DMS 273 (cell line): ENCODE measurements at regions not wholly inside any gene's neighbourhood (a gene's known extent, or its start where the extent isn't known, plus 50 kb on each side); places are given as distances from the start of the nearest gene placed in this dataset.
A peak's percentile ranks its signal among the peaks of the same experiment; 100 is the strongest.

Experiments
- DNase-seq: peaks from one replicate; lab custom pipeline; 2025; ENCODE audit not compliant: unreplicated experiment; lab: John Stamatoyannopoulos, UW

DNA sequence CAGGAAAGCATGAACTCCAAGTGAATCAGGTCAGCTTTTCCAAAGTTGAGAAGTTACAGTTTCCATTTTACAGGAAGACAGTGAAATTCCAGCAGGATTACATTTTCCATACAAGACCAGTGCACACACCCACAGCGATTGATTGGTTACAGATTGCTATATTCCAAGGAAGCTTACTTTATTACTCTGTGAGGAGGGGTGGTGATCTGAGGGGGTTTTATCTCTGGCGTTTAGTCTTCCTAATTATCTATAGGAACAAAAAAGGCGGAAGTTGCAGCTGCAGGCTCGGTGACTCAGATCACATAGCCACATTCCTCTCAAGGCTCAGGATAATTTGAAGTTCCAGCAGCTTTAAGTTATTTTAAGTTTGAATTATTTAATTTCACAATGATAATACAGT lies 450.4 kb upstream of the NMUR2 start:
- DNase-seq = no peak

DNA sequence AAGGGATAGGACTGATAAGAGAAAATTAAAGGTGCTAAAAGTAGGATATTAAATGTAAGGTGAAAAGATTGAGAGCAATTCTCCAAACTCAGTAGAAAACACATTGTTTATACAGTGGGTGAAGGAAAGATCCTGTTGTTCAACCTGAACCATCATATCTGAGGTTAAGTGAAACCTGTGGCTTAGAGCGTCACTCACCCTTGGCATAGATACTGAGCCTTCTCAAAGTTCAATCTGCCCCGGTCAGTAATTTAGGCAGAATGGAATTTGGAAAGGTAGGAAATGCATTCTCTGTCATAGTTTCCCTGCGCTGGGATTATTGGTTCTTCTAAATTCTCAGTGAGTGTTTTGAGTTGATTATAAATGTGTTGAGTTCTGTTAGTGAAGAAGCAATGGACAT lies 456.2 kb upstream of the NMUR2 start:
- no peak for DNase-seq

DNA sequence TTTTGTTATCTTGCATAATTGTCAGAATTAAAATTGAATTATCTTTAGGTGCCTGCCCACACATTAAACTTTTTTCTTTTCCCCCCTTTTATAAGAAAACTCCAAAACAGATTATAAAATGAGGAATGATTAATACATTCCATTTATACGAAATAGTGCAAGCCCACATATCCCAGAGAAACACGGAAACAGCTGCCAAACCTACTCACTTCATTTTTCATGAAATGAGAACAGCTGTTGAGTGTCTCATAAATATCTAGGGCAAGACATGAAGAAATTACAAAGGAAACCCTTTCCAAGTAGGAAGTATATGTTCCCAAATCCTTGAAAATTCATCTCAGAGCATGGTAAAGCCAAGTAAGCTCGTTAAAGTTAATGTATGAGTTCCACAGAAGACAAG lies 459.4 kb upstream of the NMUR2 start:
- no peak for DNase-seq

DNA sequence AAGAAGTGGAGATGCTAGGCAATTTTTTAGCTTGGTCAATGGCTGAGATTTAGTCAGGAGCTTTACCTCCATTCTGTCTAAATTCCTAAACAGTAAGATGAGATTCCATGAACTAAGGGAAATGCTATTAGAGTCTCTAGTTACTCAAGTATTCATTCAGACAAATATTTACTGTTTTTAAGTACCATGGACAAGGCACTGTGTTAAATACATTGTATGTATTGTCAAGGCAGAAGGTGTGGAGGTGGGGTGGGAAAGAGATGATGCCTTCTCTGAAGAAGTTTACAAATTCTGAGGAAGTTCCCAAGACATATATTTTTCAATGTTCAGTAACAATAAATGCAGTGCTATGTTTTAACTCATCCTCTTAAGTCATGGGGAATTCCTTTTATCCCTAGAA lies 459.9 kb upstream of the NMUR2 start:
- DNase-seq = no peak

DNA sequence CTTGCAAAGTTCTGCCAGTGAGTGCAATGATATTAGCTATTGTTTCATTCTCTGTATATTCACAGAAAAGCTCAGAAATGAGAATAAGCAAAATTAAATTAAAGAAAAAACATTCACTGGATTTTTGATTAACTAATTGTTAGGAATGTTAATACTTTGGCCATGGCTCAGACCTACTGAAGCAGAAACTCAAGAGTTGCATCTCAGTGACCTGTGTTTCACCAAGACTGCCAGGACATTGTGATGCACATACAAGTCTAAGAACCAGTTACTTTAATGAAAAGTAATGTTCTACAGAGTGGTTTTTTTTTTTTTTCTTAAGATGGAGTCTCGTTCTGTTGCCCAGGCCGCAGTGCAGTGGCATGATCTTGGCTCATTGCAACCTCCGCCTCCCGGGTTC lies 464.9 kb upstream of the NMUR2 start:
- no peak for DNase-seq

DNA sequence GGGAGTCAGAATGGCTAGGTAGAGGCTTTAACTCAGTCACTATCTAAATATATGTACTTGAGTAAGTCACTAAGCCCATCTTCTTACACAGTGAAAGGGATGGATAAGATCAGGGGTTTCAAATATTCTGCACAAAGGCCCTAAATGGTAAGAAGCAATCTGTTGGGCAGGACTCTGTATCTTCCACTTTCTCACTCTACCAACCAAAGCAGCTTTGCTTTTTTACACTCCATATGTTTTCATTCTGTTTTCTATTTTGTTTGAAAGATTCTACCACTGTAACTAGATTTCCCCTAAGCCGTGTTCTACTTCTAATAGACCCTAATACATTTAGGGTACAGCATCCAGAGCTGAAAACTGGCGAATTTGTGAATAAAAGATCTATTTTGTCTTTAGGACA lies 477.5 kb upstream of the NMUR2 start:
- no peak for DNase-seq

DNA sequence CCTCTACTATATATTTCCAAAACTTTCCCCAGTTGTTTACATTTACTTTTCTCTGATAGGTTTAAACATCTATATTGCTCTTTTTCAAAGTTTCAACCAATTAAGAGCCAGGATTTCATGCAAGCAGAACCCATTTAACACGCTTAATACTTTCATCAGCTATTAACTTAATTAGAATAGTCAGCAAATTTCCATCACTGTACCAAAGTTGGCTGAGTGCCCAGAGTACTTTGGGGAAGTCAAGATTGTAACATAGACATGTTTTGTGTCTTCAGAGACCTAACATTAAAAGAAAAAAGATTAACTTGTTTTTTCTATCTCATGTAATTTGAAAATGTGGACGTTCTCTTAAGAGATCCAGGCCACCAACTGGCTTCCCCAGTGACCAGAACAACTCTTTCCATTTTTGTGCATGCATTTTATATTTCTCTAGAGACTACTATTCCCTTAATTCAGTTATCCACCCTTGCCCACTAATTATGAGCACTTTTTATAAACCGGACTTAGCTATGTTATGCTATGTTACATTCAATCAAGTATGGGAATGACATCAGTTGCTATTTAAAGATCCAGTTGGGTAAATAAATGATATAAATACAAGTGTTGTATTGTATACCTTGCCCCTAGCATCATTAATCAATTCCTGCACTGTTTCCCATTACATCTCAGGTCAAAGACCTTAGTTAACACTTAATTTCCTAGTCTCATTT lies 478.1 kb upstream of the NMUR2 start:
- DNase-seq = peak; percentile 0

DNA sequence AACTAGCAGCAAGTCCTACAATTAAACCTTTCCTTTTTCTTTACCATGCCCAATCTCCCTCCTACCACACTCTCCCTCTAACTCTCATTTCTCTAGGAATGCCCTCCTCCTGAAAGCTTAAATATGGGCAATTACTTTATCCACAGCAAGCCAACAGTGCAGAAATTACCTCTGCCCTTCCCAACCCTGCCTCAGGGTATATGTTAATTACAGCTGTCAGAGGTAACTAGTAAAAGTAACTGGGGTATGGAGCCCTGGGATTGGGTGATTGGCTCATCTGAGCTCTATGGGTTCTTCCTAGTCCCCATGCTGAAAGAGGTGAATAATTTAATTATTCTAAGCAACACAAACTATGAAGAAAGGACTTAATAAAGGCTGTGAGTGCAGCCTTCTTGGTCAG lies 478.9 kb upstream of the NMUR2 start:
- no peak for DNase-seq

DNA sequence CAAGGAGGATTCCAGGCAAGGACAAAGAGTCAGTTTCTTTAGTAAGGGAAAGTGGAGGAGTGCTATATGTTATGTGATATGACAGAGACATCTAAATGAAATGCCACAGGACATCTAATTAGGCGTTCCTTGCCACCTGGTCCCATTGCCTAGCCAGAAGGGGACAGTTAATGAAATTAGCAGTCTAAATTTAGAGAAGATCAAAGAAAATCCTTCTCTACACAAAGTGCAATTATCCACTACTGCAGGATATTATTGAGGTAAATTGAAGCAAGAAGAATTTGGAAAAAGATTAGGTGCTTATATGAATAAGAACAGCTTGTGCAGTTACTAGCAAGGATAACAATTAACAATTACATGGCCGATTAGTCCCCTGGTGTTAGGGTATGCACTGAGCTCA lies 495.3 kb upstream of the NMUR2 start:
- DNase-seq = no peak

DNA sequence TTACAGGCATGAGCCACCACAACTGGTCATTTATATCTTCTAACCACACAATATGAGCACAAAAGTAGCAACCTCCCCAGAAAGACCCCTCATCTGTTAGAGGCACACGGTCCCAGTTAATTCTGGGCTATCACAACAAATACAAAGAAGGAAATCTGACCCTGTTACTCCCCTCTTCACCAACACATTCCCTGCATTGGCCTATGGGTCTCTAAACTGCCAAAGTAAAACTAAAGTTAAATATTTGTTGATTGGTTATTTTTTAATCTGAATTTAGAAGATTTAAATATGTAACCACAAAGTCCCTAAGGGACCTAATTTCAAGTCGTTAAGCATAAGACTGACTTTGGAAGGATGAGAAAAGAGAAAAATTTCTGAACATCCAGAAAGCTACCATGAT lies 496.7 kb upstream of the NMUR2 start:
- DNase-seq = no peak

DNA sequence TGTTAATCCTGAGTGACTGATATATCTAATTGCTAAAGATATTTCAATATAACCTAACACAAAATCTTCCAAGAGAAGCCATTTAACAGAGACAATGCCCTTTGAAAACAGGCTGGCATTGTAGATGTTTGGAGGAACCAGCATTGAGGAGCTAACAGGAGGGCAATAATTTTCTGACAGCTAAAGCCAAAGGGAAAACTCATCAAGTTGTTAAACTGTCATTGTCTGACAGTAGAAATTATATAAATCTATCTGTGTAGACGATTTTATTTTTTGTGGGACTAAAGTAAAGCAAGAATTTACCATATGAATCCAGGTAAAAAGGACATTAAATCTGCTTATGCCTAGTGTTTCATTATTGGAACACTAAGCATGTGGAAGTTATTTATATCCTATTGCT lies 500.2 kb upstream of the NMUR2 start:
- no peak for DNase-seq

DNA sequence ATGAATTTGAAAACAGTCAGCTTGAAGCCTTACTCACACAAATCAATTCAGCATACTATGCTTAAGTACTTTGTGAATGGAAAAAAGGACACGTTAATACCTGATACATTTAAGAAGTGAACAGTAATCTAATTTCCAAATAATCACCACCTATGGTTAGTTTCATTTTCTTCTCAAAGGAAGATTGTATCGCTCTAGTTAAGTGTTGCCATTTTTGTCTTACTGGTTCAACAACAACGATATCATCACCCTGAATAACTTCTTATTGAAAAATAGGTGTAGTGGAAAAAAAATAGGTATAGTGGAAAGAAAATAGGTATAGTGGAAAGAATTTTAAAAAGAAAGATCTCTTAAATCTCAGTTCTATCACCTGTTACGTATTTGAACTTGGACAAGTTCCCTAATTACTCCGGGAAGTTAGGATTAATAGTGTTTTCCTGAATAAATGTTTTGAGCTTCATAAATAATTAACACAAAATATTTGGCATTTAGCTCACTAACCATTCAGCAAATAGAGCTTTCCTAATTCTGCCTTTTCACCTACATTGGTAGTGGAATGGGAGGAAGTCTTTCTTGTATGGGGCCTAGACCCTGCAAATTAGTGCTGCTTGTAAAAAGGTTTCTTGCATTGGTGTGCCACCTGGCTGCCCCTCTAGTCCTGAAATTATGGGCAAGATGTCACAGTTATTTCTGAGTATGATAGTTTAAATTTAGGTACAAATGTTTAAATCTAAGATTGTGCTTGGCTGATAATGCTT lies 502.6 kb upstream of the NMUR2 start:
- DNase-seq = no peak

DNA sequence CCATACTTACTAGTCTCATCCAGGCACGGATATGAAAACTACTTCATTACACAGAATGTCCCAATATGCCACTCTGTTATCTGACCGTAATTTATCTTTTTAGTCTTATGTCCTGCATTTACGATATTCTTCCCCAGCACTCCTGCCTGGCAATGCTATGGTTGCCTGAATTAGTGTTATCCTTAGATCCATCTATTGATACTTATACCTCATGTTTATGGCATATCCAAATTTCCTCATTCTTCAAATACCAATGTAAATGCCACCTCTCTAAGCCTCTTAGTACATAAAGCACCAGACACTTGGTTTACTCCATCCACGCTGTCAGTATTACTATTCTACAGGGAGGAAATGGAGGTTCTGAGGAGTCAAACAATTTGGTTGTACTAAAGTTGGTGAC lies 507.8 kb upstream of the NMUR2 start:
- DNase-seq = no peak

DNA sequence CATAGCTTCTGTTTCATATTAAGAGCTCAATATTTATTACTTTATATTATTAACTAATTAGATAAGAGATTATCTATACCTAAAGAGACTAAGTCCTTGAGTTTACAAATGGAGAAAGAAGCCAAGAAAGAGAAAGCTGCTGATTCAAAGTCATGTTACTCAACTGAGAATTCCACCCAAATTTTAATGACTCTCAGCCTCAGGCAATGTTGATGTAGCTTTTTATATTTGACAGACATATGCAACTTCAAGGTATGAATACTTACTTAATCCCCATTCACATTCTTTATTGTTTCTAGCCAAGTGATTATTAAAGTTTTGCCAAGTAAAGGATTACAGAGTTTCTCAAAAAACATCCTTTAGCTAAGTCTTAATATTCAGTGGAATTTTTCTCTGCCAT lies 527.5 kb upstream of the NMUR2 start:
- DNase-seq = no peak

DNA sequence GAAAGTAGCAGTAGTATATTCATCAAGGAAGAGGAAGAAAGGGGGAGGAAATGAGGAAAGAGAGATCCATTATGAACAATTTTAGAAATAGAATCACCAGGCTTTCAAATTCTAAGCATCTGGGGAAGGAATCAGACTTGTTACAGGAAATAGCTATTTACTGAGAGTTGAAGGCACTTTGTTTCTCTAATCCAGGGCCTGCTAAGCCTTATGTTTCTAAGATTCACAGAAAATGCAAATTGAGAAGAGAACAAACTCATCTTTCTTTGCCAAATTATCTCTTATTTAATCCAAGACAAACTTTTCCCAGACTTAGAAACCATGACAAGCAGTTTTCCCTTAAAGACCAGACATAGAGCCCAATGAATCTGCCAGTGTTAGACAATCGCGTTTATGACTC lies 528.0 kb upstream of the NMUR2 start:
- no peak for DNase-seq

DNA sequence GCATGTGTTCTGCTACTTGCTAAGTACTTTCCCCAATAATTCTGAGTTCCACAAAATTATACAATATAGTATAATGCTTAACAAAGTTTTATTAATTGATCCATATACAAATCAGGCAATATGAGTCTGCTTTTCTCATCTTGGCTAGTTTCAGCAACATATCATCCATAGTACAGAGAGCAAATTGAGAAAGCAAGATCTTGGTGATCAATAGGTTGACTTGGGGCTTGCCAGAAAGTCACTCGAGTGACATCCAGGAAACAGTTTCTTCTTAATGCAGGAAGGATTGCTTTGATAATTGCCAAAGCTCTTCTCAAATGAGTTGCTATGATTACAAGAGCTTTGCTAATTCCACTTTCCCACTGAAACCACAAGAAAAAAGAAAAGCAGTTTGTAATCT lies 533.6 kb upstream of the NMUR2 start:
- DNase-seq = no peak

DNA sequence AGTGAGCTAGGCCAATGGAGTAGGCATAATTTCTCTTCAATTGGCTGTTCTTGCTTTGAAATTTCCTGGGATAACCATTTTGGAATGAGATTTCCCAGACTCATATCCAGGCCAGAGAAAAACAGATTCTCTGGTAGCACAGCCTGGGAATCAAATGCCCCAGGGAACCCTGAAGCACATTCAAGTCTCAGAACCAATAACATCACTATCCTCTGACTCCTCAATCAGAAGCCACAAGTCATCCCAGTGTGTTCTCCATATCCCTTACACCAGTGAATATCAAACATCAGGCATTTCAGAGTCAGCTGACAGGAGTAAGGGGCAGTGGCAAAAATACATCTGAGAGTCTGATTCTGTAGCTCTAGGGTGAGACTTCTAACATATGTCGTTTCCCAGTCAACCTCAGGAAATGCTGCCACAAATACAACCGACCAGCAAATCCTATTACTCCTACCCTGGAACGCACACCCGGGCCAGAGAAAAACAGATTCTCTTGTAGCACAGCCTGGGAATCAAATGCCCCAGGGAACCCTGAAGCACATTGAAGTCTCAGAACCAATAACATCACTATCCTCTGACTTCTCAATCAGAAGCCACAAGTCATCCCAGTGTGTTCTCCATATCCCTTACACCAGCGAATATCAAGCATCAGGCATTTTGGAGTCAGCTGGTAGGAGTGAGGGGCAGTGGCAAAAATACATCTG lies 537.7 kb upstream of the NMUR2 start:
- no peak for DNase-seq

DNA sequence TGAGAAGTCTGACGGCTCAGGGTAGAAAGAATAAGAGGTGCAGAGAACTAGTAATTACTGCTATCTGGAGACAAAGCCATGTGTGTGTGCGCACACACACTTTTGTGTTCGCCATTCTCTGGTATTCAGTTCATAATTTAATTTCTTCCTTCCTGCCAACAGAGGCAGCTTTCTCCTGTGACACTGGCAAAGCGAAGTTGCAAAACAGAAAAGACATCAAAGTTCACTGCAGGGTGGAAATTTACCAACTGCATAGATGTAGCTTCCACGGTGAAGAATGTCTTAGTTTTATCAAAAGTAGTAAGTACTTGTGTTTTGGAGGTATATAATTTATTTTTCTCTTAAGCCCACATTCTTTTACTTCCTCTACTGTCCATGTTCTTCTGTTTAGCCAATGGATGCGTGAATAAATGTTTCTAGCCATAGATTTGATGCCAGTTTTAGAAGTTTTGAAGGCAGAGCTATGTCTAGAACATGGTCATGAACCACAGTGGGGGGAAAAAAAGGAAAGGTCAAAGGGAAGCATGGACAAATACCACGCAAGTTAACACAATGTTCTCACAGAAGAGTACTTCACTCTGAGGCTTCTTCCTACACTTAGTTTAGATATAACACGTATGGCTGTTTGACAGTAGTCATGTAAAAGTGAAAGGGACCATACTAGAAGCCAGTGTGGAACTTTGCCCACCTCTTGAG lies 536.5 kb upstream of the GRIA1 start:
- no peak for DNase-seq

DNA sequence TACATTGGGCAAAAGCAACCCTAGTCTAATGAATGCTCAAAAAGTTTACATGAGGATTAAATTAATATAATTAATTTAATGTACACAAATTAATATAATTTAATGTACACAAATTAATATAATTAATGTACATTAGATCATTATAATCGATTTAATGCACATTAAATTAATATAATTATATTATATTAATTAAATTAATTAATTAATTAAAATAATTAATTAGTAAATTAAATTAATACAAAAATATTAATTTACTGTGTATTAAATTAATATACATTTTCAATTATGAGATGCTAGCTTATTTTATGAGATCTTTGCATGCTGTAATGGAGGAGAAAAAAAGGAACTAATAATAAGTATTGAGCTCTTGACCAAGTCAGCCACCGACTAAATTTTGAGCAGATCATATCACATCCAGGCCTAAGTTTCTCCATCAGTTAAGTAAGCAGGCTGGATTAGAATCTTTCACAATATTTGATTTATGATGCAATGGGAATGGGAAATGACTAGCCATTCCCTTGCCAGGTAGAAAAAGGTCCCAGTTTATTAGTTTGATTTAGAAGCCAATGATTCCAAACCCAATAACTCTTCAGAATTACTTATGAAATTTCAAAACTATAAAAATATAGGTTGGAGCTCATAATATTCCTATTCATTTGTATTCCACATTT lies 533.4 kb upstream of the GRIA1 start:
- DNase-seq = no peak

DNA sequence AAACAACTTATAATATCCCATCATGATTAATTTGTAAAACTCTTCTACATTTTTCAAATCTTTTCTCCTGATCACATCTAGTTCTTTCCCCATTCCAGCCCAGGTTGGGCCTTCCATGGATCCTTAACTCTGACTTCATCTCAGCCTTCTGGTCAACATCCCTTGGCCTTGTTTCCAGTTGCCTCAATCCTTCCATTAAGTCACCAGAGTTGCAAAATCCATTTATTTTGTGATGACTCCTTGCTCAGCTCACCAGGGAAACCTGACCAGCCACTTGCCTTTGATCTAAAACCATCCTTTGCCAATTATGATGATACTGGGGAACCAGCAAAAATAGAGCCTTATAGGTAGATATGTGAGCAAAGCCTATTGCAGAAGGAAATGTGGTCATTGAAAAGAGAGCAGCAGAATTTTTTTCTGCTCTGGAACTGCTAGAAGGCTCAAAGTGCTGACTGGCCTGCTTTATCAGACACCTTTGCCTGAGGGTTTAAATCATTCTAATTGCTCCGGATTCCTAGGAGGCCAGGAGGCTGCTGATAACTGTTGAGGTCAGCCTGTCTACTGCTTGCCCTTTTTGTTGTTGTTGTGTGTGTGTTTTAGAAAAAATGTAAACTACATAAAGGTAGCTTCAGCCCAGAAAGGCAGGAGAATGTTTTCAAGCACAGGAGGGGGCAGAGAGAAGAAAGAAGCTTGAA lies 512.2 kb upstream of the GRIA1 start:
- DNase-seq = no peak

DNA sequence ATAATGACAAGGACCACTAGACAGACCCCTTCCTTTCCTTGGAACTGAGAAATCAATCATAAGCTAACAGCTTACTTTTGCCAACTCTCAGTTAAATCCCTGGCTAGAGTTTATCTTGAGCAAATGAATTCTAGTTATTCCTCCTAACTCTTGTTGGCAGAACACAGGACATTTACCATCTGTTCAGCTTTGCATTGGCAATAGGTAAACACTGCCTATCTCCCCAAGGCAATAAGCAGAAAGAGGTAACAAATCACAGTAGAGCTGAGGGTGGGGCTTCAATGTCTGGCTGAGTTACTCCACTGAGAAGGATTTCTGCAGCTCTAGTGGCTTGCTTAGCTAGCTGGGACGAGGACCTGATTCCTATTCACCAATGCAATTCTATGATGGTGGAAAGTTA lies 503.3 kb upstream of the GRIA1 start:
- no peak for DNase-seq
